Keratinocyte (primary cell): ENCODE measurements at regions not wholly inside any gene's neighbourhood (a gene's known extent, or its start where the extent isn't known, plus 50 kb on each side); places are given as distances from the start of the nearest gene placed in this dataset.

ENCODE experiments used
- CTCF ChIP-seq, 3 experiments: IDR thresholded peaks in 1 of 3; conservative IDR thresholded peaks in 1 of 3; optimal IDR thresholded peaks in 1 of 3; 2 replicates in 2 of 3; 3 replicates in 1 of 3; pipeline versions ENCODE3 to v1.5.1; 2011; ENCODE audit warnings: low read length in 3 of 3, mild to moderate bottlenecking in 3 of 3, moderate library complexity in 2 of 3, control low read depth in 1 of 3, inconsistent platforms in 1 of 3; ENCODE audit not compliant: insufficient read depth in 2 of 3; ENCODE audit errors: extremely low read depth in 1 of 3
- EZH2 ChIP-seq: IDR thresholded peaks from one replicate; pipeline ENCODE4 v1.6.1; 2012; ENCODE audit warnings: inconsistent platforms, mild to moderate bottlenecking, low read length, moderate library complexity

GRCh38 chr1:195915826-195916225, 692.4 kb downstream of the KCNT2 start:
- TF ChIP-seq CTCF (optimal IDR thresholded peaks at IDR 0.05 in 1 of 3, IDR thresholded peaks at IDR 0.05 in 1 of 3, conservative IDR thresholded peaks at IDR 0.05 in 1 of 3; ENCODE audit: extremely low read depth in 1 of 3, insufficient read depth in 2 of 3, low read length in 3 of 3): no peak
- TF ChIP-seq EZH2: no peak
